ENCODE measurements at regions not wholly inside any gene's neighbourhood (a gene's known extent, or its start where the extent isn't known, plus 50 kb on each side); places are given as distances from the start of the nearest gene placed in this dataset.

- DNase-seq (ENCODE audit: low read depth), result no peak
- no peak overlapping the region for H3K4me3 ChIP-seq (ENCODE audit: low read depth, low read length)
These were observed 164.1 kb downstream of the SEC14L1 start for GRCh38 chr17:77304746-77305473.

DNA sequence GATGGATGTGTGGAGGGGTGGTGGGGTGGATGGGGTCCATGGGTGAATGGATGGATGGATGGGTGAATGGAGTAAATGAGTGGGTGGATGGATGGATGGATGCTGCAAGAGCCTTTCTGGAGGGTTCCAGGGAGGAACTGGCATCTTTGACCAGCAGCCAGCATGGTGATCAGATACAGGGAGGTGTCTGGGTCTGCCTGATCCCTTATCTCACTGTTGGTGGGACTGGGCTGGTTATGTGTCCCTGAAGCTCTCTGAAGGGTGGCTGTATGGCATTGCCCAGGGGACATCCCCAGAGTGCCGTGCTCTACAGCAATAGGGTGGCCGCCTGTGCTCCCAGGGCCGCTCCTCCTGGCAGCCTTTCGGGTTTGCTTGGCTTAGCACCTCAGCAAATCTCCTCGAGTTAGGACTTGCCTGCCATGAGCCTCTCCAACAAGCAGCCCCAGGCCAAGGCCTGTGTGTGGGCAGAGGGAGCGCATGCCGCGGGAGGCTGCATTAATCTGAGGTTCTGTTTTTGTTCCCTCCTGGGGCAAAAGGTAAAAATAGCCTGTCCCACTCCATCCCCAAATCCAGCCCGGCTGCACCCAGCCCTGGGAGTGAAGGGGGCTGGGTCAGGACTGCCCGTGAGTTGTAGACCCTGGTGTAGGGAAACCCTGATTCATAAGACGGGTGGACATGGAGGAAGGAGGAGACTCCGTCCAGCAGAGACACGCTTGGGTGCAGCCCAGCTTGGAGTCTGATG, 165.4 kb downstream of the SEC14L1 start:
- no peak overlapping the region for H3K4me3 ChIP-seq (ENCODE audit: low read depth, low read length)
- DNase-seq (ENCODE audit: low read depth), result no peak

DNA sequence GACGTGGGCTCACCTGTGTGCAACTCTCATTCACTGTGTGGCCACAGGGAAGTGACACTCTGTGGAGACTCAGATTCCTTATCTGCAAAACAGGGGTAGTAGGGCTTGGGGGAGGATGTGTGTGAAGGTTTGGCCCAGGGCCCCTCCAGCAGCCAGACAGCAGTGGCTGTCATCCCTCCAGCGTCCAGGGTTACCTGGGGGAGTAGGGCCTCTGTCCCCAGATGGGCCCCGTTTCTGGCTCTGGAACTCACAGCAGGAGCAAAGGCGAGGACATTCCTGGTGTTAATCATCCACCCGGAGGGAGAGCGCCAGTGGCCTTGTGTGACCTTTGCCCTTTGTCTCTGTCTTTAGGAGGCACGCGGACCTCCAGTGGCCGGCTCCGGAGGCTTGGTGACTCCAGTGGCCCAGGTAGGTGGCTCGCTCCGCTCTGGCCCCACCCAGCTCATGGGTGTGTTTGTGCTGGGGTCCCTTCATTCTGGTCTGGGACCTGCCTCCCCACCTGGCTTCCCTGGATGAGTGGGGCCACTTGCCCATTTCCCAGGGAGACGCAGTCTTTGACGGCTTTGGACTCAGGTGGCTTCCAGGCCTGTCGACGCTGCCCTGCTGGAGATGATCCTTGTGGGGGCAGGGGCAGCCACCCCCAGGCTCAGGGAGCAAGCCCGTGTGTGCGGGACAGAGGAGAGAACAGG, 166.2 kb downstream of the SEC14L1 start:
- DNase-seq (ENCODE audit: low read depth), result no peak
- no peak overlapping the region for H3K4me3 ChIP-seq (ENCODE audit: low read depth, low read length)

- no peak for DNase-seq (ENCODE audit: low read depth)
- H3K4me3 ChIP-seq (ENCODE audit: low read depth, low read length), result no peak overlapping the region
These were observed 166.9 kb downstream of the SEC14L1 start for GRCh38 chr17:77307479-77308198.

GRCh38 chr17:77308861-77309726, 168.3 kb downstream of the SEC14L1 start:
- H3K4me3 ChIP-seq (ENCODE audit: low read depth, low read length), result no peak overlapping the region
- DNase-seq (ENCODE audit: low read depth), result peak; percentile 50

- no peak overlapping the region for H3K4me3 ChIP-seq (ENCODE audit: low read depth, low read length)
- DNase-seq (ENCODE audit: low read depth), result no peak
These were observed 169.6 kb downstream of the SEC14L1 start for GRCh38 chr17:77310336-77310735.

GRCh38 chr17:77311371-77311981, 170.7 kb downstream of the SEC14L1 start:
- DNase-seq (ENCODE audit: low read depth), result no peak
- no peak overlapping the region for H3K4me3 ChIP-seq (ENCODE audit: low read depth, low read length)

- DNase-seq (ENCODE audit: low read depth), result no peak
- H3K4me3 ChIP-seq (ENCODE audit: low read depth, low read length), result no peak overlapping the region
These were observed 171.4 kb downstream of the SEC14L1 start for GRCh38 chr17:77312061-77312701.

DNA sequence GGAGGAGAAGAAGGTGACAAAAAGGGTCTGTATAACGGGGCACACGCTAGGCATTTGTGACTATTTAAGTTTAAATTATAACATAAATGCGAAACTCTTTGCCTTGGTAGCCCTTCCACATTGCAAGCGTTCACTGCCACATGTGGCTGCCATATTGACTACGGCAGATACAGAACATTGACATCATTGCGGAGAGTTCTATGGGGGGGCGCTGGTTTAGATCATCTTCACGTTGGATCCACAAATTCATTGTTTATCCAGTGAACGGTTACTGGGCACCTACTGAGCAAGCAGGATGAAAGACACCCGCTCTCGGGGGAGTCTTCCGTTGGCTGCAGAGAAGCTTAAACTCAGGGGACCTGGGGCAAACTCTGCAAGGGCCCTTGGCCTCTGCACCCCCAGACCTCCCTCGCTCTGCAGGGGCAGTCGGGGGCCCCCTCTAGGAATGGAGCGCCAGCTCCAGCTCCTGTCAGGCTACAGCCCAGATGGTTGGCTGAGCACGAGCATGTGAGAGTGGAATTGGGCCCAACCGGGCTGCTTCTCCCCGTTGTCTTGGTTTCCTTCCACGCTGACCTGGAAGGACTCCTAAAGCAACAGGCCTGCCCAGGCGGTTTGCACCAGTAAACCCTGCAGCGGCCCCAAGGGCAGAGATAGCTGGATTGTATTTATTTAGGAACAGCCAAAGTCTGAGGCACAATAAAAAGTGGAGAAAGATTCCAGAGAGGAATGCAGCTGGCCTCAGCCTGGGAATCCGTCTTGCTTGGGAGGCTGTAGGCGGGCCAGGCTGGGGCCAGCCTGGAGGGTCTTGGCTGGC, 172.2 kb downstream of the SEC14L1 start:
- no peak overlapping the region for H3K4me3 ChIP-seq (ENCODE audit: low read depth, low read length)
- peak; percentile 67 for DNase-seq (ENCODE audit: low read depth)

DNA sequence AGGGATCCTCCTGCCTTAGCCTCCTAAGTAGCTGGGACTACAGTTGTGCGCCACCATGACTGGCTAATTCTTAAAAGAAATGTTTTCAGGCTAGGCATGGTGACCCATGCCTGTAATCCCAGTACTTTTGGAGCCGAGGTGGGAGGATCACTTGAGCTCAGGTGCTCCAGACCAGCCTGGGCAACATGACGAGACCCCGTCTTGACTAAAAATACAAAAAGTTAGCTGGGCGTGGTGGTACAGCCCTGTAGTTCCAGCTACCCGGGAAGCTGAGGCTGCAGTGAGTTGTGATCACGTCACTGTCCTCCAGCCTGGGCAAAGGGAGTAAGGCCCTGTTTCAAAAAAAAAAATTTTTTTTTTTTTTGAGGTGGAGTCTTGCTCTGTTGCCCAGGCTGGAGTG, 173.1 kb downstream of the SEC14L1 start:
- DNase-seq (ENCODE audit: low read depth), result no peak
- H3K4me3 ChIP-seq (ENCODE audit: low read depth, low read length), result no peak overlapping the region

DNA sequence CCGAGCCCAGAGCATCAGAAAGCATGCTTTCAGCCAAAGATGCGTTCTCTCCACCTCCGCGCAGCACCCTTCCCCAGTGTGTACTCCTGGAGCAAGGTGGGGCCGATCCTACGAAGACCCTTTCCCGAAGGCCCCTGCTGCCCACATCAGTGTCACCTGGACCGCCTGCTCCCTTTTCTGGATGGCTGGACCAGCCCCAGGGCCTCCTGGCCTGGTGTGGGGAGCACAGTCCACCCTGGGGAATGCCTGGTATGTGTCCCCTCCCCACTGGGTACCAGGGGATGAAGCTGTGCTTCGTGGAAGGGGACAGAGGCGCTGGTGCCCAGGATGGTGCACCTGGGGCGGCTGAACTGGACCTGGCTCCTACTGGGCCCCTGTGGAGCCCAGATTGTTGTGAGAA, 173.8 kb downstream of the SEC14L1 start:
- no peak overlapping the region for H3K4me3 ChIP-seq (ENCODE audit: low read depth, low read length)
- DNase-seq (ENCODE audit: low read depth), result no peak

- H3K4me3 ChIP-seq (ENCODE audit: low read depth, low read length), result no peak overlapping the region
- DNase-seq (ENCODE audit: low read depth), result no peak
These were observed 174.2 kb downstream of the SEC14L1 start for GRCh38 chr17:77315010-77315409.

DNA sequence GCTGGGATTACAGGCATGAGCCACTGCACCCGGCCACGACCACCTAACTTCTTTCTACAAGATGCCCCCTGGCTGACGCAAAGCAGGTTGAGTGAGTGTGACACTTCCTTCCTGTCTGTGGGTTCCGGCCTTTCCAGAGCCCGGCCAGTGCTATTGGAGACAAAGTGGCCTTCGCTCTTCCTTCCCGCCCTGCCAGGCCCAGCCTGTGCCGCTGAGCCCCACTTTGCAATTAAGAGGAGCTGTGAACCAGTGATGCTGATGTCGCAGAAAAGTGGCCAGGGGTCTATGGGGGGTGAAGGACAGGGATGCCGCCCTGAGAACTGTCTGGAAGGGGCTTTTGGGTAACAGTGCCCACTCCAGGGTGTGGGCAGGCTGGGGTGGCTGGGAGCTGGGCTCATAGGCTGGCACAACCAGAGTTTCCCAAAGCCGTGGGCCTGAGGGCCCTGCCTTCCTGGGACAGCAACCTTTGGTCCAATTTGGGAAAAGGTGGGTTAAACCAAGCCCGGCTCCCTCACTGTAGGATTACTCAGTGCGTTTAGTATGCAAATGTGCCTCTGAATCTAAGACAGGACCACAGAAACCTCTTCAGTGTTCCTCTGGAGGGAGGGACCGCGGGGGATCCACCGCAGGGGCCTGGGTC, 174.9 kb downstream of the SEC14L1 start:
- H3K4me3 ChIP-seq (ENCODE audit: low read depth, low read length), result no peak overlapping the region
- no peak for DNase-seq (ENCODE audit: low read depth)

- DNase-seq (ENCODE audit: low read depth), result no peak
- no peak overlapping the region for H3K4me3 ChIP-seq (ENCODE audit: low read depth, low read length)
These were observed 175.4 kb downstream of the SEC14L1 start for GRCh38 chr17:77316191-77316641.

GRCh38 chr17:77316651-77317050, 175.9 kb downstream of the SEC14L1 start:
- DNase-seq (ENCODE audit: low read depth), result no peak
- H3K4me3 ChIP-seq (ENCODE audit: low read depth, low read length), result no peak overlapping the region

GRCh38 chr17:77317091-77317750, 176.5 kb downstream of the SEC14L1 start:
- H3K4me3 ChIP-seq (ENCODE audit: low read depth, low read length), result no peak overlapping the region
- DNase-seq (ENCODE audit: low read depth), result no peak

All from skeletal muscle cell (primary cell).